HS-27A (cell line): ENCODE measurements at regions not wholly inside any gene's neighbourhood (a gene's known extent, or its start where the extent isn't known, plus 50 kb on each side); places are given as distances from the start of the nearest gene placed in this dataset.

Experiments used
- DNase-seq: peaks from one replicate; pipeline ENCODE4 v3.0.0-alpha.2; 2012; ENCODE audit warnings: low read depth, missing footprints

- DNase-seq: no peak
Measured at GRCh38 chr18:10033016-10033399, 119.2 kb downstream of the VAPA start.

- DNase-seq: no peak
Measured at GRCh38 chr18:10035281-10035991, 121.6 kb downstream of the VAPA start.

DNA sequence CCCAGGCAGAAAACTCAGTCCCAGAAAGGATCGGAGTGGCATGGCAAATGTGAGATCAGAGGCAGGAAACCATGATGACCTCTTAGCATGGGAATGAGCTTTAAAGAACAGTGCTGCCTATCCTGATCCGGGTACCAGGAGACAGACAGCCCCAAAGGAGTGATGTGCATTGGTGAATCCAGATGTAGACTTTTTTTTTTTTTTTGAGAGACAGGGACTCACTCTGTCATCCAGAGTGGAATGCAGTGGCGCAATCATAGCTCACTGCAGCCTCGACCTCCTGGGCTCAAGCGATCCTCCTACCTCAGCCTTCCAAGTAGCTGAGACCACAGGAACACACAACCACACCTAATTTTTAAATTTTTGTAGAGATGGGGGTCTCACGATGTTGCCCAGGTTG, 122.7 kb downstream of the VAPA start:
- DNase-seq: no peak

DNA sequence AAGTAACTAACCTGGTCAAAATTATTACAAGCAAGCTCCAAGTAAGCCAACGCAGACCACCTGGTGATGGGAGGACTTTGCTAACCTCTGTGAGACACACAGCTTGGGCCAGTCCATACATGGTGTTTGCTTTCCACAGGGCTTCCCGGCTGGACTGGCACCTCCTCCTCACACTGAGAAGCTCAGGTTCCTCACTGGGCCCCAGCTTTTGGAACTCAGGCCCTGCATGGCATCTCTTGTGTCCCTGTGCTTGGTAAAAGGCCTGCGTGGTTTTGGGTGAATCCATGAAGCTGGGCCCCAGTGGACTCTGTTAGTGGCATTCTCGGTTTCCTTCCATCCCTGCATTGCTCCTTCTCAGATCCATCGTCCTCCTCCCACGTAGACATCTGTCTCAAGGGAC, 123.4 kb downstream of the VAPA start:
- DNase-seq: no peak

DNA sequence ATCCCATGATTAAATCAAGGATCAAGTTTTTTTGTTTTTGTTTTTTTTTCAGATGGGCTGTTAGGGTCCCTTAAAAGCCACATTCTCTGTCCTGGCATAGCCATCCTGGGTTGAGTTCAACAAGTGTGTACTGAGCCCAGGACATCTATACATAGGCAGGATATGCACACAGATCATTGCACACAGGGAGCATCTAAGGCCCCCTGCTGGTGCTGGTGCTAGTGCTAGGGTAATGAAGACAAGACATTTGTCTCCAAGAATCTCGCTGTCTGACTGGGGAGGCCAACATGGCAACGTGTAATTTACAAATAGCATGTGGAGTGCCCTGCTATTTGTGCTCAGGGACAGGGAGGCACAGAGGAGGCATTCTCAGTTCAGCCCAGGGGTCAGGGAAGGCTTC, 124.5 kb downstream of the VAPA start:
- no peak for DNase-seq

GRCh38 chr18:10040287-10041011, 126.6 kb downstream of the VAPA start:
- DNase-seq: no peak

GRCh38 chr18:10041180-10041579, 127.4 kb downstream of the VAPA start:
- DNase-seq: no peak

DNA sequence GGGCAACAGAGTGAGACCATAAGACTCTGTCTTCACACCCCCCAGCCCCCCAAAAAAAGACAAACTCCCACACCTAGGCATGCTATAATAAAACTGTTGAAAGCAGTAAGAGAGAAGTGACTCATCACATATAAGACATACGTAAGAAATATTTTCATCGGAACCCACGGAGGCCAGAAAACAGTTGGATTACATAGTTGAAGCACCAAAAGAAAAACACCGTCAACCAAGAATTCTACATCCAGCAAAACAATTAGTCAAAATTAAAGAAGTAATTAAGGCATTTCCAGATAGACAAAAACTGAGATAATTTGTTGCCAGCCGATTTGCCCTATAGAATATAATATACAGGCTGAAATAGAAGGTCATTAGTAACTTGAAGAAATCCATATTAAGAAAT, 128.7 kb downstream of the VAPA start:
- no peak for DNase-seq

DNA sequence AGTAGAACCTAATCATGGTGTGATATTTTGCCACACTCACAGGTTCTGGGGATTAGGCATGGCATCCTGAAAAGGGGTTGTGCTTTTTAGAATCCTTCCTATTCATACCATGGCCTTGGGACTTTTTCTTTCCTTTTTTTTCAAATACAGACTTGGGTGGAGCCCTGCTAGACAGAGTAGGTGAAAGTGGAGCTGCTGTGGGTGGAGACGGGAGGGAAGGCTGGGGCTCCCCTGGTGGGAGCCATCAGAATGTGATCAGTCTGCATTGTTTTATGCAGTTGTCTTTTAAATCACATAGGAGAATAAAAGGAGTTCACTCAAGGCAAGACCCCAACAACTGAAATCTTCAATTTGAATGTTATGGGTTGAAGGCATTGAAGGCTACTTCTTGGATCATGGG, 130.2 kb downstream of the VAPA start:
- no peak for DNase-seq

DNA sequence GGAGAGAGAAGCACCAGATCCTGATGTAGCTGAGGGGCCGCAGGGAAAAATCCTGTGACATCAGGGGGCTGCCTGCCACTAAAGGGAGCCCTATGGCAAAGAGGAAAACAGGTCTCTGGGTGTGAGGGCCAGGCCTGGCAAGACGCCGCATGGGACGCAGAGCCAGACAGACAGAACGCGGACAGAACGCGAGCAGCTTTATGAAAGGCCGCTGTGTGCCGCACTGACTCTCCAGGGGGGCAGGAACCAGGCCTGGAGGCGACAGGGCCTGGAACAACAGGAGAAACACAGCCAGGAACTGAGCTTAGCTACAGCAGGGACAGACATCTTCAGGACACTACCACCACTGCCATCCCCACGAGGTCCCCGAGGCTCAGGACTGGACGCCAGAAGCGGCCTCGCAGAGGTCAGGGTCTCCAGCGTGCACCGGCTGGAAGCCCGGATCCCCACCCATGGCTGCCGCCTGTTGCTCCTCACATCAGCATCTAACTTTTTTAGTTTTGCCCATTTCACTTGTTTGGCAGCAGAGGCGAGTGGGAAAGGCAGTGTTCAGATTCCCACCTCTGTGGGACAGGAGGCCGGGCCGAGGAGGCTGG, 131.6 kb downstream of the VAPA start:
- no peak for DNase-seq

DNA sequence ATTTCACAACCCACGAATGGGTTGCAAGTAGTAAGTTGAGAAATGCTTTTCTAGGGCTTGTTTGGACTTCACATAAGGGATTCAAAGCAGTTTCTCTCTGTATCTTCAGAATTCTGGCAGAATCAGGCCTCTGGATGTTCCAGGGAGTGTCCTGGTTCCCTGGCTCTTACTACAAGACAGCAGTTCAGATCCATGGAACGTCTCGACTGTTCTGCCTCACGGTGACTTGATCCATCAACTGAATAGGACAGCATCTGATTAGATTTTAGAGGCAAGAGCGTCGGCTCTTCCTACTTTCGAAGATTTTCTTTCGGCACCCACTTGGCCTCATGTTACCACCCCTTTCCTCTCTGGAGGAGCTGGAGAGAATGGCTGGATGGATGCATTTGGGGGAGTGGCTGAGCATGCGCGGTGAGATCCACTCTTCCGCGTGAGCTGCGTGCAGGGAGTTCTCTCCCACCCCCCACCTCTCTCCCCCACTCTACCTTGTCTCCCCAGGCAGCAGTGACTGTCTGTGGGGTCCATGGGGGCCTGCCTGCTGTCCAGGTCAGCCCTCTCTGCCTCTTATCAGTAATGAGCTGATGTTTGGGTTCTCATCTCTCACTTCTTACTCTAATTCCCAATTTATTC, 132.5 kb downstream of the VAPA start:
- no peak for DNase-seq

DNA sequence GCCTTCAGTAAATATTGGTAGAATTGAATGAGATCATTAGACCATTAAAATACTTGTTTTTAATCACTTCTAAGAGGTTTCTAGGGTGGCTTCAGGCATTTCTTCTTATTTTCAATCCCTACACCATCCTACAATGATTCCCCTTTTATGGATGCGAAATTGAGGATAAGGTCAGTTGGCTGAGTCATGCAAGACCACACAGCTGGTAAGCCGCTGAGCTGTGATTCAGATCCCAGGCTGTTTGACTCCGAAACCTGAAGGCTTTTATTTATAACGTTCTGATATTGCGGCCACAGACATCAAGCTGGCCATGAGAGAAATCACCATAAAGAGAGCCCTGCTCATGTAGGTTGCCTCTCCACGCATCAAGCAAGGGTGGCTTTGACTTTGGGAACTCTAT, 133.4 kb downstream of the VAPA start:
- peak; percentile 15 for DNase-seq

- no peak for DNase-seq
Measured at GRCh38 chr18:10049747-10050146, 135.9 kb downstream of the VAPA start.

DNA sequence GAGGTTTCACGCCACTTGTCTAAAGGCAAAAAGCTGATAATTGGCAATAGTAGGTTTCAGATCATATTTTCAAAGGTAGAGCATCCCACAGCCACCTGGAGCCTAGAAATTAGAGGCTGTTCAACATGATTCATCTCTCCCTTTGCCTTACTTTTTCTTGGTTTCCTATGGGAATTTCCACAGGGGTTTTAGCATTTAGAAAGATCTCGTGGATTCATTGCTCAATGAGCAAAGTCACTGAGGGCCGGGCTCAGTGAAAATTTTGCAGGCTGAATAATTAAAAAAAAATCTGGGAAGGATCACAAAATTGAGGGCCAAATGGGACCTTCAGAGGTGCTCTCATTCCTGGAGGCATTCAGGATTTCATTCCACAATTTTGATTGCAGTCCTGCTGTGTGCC, 137.1 kb downstream of the VAPA start:
- no peak for DNase-seq

- no peak for DNase-seq
Measured at GRCh38 chr18:10051877-10052631, 138.2 kb downstream of the VAPA start.

DNA sequence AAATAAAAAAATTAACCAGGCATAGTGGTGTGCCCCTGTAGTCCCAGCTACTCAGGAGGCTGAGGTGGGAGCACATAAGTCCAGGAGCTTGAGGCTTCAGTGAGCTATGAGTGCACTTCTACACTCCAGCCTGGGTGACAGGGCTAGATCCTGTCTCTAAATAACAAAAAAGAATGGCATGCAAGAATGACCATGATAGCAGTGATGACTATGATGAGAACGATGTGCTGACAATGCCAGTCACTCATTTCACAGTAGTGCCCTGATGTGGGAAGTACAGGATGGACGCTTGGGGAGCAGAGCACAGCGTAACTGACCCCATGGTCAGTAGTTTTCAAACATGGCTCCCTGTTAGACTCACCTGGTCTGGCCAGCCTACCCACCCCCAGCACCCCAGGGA, 139.1 kb downstream of the VAPA start:
- DNase-seq: no peak

GRCh38 chr18:10053861-10054260, 140.0 kb downstream of the VAPA start:
- DNase-seq: no peak

DNA sequence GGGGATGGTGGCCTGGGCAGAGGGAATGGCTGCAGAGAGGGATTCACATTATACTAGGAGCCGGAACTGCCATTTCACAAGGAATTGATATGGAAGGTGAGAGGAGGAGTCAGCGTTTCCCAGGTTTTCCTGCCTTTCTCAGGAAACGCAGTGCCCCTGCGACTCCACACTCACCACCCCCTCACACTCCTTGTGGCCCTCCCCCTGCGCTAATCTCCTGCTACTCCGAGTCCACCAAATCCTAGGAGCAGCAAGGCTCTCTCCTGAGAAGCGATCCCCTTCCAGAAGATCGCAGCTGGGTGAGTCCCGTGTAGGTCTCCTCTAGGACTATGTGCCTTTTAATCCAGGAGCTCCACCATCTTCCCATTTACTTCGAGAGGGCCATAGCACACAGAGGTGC, 140.6 kb downstream of the VAPA start:
- no peak for DNase-seq

DNA sequence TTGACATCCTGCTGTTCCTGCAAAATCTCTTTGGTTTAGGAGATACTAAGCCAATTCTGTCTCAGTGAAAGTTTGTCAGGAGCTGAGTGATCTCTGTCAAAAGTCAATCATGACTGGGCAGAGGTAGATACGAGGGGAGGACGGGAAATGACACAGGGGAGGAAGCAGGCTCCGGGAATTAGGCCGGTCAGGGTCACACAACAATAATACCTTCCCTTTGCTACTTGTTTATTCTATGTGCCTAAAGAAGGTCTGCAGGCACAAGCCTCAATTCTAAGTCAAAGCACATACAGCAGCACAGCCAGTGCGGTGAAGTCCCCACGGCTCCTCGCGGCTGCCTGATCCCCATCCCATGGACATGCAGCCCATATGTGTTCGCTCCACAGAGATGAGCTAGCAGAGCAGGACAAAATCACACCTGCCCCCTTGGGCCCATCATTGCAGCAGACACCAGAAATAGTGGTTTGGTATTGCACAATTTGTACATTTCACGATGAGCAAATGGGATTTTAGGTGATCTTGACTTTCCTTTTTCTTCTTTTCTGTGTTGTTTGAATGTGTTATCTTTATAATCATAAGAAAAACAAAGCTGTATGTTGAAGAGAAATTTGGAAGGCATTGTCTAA, 141.4 kb downstream of the VAPA start:
- no peak for DNase-seq

GRCh38 chr18:10056506-10056905, 142.7 kb downstream of the VAPA start:
- no peak for DNase-seq

DNA sequence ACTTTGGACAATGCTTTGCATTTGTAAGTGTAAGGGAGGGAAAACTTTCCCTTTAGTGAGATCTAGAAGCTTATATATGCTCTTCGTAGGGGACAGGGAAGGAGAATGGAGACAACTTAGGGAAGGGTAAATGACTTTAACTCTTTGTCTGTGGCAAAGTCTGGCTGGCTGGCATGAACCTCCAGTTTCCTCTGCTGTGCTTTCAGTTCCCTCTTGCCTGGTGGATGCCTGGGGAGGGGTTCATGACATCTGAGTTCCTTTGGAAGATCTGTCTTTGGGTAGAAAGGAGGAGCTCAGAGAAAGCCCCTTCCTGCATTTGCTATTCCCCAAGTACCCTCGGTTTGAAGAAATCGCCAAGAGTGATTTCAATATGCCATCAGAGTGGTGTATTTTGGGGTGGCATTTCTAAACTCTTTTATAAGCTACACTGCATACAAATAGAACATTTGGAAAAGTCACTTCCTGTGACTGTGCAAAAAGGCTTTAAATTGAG, 143.6 kb downstream of the VAPA start:
- DNase-seq: no peak
